GM18867 (cell line): ENCODE measurements at regions not wholly inside any gene's neighbourhood (a gene's known extent, or its start where the extent isn't known, plus 50 kb on each side); places are given as distances from the start of the nearest gene placed in this dataset.
"Not testable (repeated sequence)": the region's sequence is repeated elsewhere in the genome, so short reads cannot be mapped to it uniquely, and the experiment has no call there.

Source experiments
- ATAC-seq: cut with Tn5 transposase; IDR thresholded peaks from one replicate; pipeline ENCODE4 v1.9.1; 2021; ENCODE audit warnings: mild to moderate bottlenecking, moderate library complexity; ENCODE audit not compliant: unreplicated experiment

GRCh38 chr22:19659805-19660345 lies 54.4 kb upstream of the SEPTIN5 start:
- ATAC-seq = no peak

DNA sequence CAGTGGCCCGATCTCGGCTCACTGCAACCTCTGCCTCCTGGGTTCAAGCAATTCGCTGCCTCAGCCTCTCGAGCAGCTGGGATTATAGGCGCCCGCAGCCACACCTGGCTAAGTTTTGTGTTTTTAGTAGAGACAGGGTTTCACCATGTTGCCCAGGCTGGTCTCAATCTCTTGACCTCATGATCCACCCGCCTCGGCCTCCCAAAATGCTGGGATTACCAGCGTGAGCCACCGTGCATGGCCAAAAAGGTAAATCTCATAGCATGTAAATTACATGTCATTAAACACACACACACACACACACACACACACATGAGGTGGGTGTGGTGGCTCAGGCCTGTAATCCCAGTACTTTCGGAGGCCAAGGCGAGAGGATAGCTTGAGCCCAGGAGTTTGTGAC lies 53.7 kb upstream of the SEPTIN5 start:
- ATAC-seq = not testable (repeated sequence)

GRCh38 chr22:19661156-19661555 lies 53.1 kb upstream of the SEPTIN5 start:
- no peak for ATAC-seq

DNA sequence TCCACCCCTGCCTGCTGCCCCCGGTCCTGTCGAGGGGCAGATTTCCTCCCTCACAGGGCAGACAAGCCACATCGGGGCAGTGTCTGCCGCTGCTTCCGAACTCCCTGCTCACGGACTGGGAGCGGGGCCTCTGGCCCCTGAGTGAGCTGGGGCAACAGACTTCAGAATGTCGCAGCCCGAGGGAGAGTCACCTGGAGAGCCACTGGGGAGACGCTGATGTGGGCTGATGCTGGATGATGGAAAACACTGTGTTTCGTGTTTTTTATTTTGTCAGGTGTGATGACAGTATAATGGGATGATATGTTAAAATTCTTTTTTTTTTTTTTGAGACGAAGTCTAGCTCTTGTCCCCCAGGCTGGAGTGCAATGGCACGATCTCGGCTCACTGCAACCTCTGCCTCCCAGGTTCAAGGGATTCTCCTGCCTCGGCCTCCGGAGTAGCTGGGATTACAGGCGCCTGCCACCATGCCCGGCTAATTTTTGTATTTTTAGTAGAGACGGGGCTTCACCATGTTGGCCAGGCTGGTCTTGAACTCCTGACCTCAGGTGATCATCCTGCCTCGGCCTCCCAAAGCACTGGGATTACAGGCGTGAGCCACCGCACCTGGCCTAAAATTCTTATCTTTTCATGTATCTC lies 52.1 kb upstream of the SEPTIN5 start:
- not testable (repeated sequence) for ATAC-seq

DNA sequence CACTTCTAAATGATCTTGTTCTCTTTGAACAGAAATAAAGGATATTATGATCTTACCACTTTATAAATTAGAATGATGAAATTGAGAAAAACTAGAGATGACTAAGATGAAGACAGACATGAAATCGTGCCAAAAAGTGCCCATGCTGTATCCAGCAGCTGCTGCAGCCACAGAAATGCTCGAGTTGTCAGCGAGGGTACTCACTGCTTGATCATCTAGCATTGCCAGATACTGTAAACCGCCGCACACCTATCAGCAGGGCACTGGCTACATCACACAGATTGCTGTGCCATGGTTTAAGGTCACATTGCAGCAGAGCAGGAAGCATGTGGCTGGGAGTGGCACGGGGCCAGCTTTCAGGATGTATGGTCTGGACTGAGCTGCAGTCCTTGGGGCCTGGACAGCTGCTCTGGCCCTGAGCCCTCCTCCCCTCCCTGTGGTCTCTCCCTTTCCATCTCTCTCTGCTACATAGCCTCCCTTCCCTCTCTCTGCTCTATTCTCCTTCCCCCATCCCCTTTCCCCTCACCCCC lies 51.0 kb upstream of the SEPTIN5 start:
- no peak for ATAC-seq

- no peak for ATAC-seq
Observed at GRCh38 chr22:19663821-19664355, 50.4 kb upstream of the SEPTIN5 start.

GRCh38 chr22:19664406-19664805 lies 49.9 kb upstream of the SEPTIN5 start:
- ATAC-seq = no peak
